ENCODE measurements at regions not wholly inside any gene's neighbourhood (a gene's known extent, or its start where the extent isn't known, plus 50 kb on each side); places are given as distances from the start of the nearest gene placed in this dataset.

DNA sequence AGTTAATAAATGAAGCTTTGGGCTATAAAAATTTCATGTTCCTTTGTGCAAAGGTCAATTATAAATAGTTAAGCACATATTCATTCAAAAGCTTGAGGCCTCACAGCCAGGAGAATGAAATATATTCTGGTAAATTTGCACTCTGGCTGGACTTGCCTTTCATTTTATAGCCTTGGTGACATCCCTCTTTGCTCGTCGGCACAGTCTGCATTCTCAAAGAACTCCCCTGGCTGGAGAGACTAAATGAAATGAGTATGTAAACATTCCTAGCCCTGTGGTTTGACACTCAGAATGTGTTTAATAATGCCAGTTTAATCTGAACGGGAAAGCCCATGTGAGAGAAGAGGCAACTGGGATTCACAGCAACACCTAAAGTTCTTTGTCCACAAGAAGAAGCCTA is 285.6 kb downstream of the BRINP1 start:
- CTCF ChIA-PET: no interaction called here
- Mint-ChIP-seq H3K4me3 (no peak overlapping the region), H3K27ac (no peak overlapping the region; the same call in 1 of the 2 replicates), H3K27me3 (ENCODE audit: low read depth) (no peaks in the 10 kb centered on the region), H3K9me3 (peaks cover 6% of the 10 kb centered on the region; the same call in 1 of the 2 replicates), H3K4me1 (peaks cover 65% of the 10 kb centered on the region), H3K36me3 (no peaks in the 10 kb centered on the region)
- TF ChIP-seq ESRRA (CRISPR knock-in tag; IDR thresholded peaks at IDR 0.05; ENCODE audit: borderline replicate concordance) (no peak), ZNF281 (CRISPR knock-in tag; IDR thresholded peaks at IDR 0.05) (no peak), ZNF396 (CRISPR knock-in tag; IDR thresholded peaks at IDR 0.05; ENCODE audit: borderline replicate concordance) (no peak), STAT6 (CRISPR knock-in tag; conservative IDR thresholded peaks at IDR 0.05; ENCODE audit: low read depth) (no peak), GABPB1 (CRISPR knock-in tag; IDR thresholded peaks at IDR 0.05) (no peak), NR3C1 (CRISPR knock-in tag; conservative IDR thresholded peaks at IDR 0.05; ENCODE audit: low read depth) (no peak), ZNF121 (CRISPR knock-in tag; IDR thresholded peaks at IDR 0.05) (no peak), NR1H2 (CRISPR knock-in tag; IDR thresholded peaks at IDR 0.05) (no peak), NFE2L1 (CRISPR knock-in tag; IDR thresholded peaks at IDR 0.05) (no peak), ELF4 (CRISPR knock-in tag; IDR thresholded peaks at IDR 0.05; ENCODE audit: low read depth) (no peak)
- TF ChIP-seq, protein P1, sequence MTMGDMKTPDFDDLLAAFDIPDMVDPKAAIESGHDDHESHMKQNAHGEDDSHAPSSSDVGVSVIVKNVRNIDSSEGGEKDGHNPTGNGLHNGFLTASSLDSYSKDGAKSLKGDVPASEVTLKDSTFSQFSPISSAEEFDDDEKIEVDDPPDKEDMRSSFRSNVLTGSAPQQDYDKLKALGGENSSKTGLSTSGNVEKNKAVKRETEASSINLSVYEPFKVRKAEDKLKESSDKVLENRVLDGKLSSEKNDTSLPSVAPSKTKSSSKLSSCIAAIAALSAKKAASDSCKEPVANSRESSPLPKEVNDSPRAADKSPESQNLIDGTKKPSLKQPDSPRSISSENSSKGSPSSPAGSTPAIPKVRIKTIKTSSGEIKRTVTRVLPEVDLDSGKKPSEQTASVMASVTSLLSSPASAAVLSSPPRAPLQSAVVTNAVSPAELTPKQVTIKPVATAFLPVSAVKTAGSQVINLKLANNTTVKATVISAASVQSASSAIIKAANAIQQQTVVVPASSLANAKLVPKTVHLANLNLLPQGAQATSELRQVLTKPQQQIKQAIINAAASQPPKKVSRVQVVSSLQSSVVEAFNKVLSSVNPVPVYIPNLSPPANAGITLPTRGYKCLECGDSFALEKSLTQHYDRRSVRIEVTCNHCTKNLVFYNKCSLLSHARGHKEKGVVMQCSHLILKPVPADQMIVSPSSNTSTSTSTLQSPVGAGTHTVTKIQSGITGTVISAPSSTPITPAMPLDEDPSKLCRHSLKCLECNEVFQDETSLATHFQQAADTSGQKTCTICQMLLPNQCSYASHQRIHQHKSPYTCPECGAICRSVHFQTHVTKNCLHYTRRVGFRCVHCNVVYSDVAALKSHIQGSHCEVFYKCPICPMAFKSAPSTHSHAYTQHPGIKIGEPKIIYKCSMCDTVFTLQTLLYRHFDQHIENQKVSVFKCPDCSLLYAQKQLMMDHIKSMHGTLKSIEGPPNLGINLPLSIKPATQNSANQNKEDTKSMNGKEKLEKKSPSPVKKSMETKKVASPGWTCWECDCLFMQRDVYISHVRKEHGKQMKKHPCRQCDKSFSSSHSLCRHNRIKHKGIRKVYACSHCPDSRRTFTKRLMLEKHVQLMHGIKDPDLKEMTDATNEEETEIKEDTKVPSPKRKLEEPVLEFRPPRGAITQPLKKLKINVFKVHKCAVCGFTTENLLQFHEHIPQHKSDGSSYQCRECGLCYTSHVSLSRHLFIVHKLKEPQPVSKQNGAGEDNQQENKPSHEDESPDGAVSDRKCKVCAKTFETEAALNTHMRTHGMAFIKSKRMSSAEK (CRISPR knock-in tag; IDR thresholded peaks at IDR 0.05; ENCODE audit: borderline replicate concordance): no peak
- TF ChIP-seq, protein P2, sequence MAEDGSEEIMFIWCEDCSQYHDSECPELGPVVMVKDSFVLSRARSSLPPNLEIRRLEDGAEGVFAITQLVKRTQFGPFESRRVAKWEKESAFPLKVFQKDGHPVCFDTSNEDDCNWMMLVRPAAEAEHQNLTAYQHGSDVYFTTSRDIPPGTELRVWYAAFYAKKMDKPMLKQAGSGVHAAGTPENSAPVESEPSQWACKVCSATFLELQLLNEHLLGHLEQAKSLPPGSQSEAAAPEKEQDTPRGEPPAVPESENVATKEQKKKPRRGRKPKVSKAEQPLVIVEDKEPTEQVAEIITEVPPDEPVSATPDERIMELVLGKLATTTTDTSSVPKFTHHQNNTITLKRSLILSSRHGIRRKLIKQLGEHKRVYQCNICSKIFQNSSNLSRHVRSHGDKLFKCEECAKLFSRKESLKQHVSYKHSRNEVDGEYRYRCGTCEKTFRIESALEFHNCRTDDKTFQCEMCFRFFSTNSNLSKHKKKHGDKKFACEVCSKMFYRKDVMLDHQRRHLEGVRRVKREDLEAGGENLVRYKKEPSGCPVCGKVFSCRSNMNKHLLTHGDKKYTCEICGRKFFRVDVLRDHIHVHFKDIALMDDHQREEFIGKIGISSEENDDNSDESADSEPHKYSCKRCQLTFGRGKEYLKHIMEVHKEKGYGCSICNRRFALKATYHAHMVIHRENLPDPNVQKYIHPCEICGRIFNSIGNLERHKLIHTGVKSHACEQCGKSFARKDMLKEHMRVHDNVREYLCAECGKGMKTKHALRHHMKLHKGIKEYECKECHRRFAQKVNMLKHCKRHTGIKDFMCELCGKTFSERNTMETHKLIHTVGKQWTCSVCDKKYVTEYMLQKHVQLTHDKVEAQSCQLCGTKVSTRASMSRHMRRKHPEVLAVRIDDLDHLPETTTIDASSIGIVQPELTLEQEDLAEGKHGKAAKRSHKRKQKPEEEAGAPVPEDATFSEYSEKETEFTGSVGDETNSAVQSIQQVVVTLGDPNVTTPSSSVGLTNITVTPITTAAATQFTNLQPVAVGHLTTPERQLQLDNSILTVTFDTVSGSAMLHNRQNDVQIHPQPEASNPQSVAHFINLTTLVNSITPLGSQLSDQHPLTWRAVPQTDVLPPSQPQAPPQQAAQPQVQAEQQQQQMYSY (CRISPR knock-in tag; IDR thresholded peaks at IDR 0.05): no peak
- DNase-seq (ENCODE audit: low spot score) (no peak), ATAC-seq (no peak)
- POLR2A ChIA-PET: no interaction called here

GRCh38 chr9:119086590-119086989 is 282.6 kb downstream of the BRINP1 start:
- H3K4me3 Mint-ChIP-seq: no peak overlapping the region
- peak overlapping the region; percentile 98 for H3K27ac Mint-ChIP-seq
- no peak for TF ChIP-seq RELA (CRISPR knock-in tag; IDR thresholded peaks at IDR 0.05; ENCODE audit: borderline replicate concordance)
- TF ChIP-seq SMAD4 (CRISPR knock-in tag; IDR thresholded peaks at IDR 0.05): no peak
- CTCF ChIA-PET: no interaction called here
- H3K36me3 Mint-ChIP-seq: no peaks in the 10 kb centered on the region
- peaks cover 68% of the 10 kb centered on the region for H3K4me1 Mint-ChIP-seq
- POLR2A ChIA-PET: no interaction called here
- DNase-seq (ENCODE audit: low spot score): no peak
- H3K9me3 Mint-ChIP-seq: peaks cover 6% of the 10 kb centered on the region; the same call in 1 of the 2 replicates
- peak; percentile 87 for ATAC-seq
- no peaks in the 10 kb centered on the region for H3K27me3 Mint-ChIP-seq (ENCODE audit: low read depth)

Data from WTC11 (cell line).